Nephron progenitor cell (in vitro differentiated cells): ENCODE measurements at regions not wholly inside any gene's neighbourhood (a gene's known extent, or its start where the extent isn't known, plus 50 kb on each side); places are given as distances from the start of the nearest gene placed in this dataset.
A peak's percentile ranks its signal among the peaks of the same experiment; 100 is the strongest.

Experiments used
- DNase-seq: peaks from one replicate; pipeline ENCODE4 v3.0.0; 2021
- H3K27ac Mint-ChIP-seq: 2 replicates; pipeline ENCODE4 v1.8.0; 2021; ENCODE audit warnings: mild to moderate bottlenecking, moderate library complexity, mixed read lengths
- H3K27me3 Mint-ChIP-seq: 2 replicates; pipeline ENCODE4 v1.8.0; 2021; ENCODE audit warnings: mild to moderate bottlenecking, low read depth, mixed read lengths; ENCODE audit not compliant: poor library complexity
- H3K36me3 Mint-ChIP-seq: 2 replicates; pipeline ENCODE4 v1.8.0; 2021; ENCODE audit warnings: low read depth, mixed read lengths
- H3K4me1 Mint-ChIP-seq: 2 replicates; pipeline ENCODE4 v1.8.0; 2021; ENCODE audit warnings: mixed read lengths
- H3K4me3 Mint-ChIP-seq: 2 replicates; pipeline ENCODE4 v1.8.0; 2021; ENCODE audit warnings: mild to moderate bottlenecking, moderate library complexity, mixed read lengths
- H3K9me3 Mint-ChIP-seq: 2 replicates; pipeline ENCODE4 v1.8.0; 2021; ENCODE audit warnings: mild to moderate bottlenecking, moderate library complexity, mixed read lengths
- CTCF ChIP-seq: fragments of 200-600 bp; sonication (generic); IDR thresholded peaks from 2 replicates; pipeline ENCODE4 v1.5.0; 2021; ENCODE audit warnings: antibody characterized with exemption

GRCh38 chr1:227391879-227392278, 73.6 kb upstream of the CDC42BPA start:
- H3K9me3 Mint-ChIP-seq = no peaks in the 10 kb centered on the region
- H3K4me3 Mint-ChIP-seq = no peak overlapping the region

GRCh38 chr1:227391211-227391610, 72.9 kb upstream of the CDC42BPA start:
- Mint-ChIP-seq H3K36me3 (no peaks in the 10 kb centered on the region), H3K27me3 (peaks cover 4% of the 10 kb centered on the region), H3K27ac (no peak overlapping the region), H3K4me3 (no peak overlapping the region), H3K9me3 (no peaks in the 10 kb centered on the region), H3K4me1 (no peaks in the 10 kb centered on the region)
- TF ChIP-seq CTCF = no peak
- DNase-seq = no peak

More at GRCh38 chr1:227391879-227392278, 73.6 kb upstream of the CDC42BPA start:
- DNase-seq = no peak
- Mint-ChIP-seq H3K27ac (no peak overlapping the region), H3K27me3 (peaks cover 4% of the 10 kb centered on the region), H3K4me1 (no peaks in the 10 kb centered on the region), H3K36me3 (no peaks in the 10 kb centered on the region)
- no peak for TF ChIP-seq CTCF

DNA sequence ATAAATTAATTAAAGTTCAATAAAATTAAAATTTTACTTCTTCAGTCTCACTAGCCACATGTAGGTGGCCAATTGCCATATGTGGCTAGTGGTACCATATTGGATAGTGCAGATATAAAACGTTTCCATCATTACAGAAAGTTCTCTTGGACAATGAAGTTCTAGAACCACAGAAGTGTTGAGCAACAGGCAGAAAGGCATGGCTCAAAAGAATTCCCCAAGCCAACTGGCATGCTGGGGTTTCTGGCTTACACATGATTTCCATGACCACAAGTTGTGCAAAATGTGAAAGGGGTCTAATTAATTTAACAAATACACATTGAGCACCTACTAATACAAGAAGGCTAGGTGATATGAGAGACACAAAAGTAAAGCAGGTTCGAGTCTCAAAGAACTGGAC, 72.2 kb upstream of the CDC42BPA start:
- Mint-ChIP-seq H3K9me3 (no peaks in the 10 kb centered on the region), H3K27ac (peak overlapping the region; percentile 46), H3K27me3 (peaks cover 4% of the 10 kb centered on the region), H3K4me1 (no peaks in the 10 kb centered on the region), H3K4me3 (no peak overlapping the region), H3K36me3 (no peaks in the 10 kb centered on the region)
- no peak for TF ChIP-seq CTCF
- no peak for DNase-seq

DNA sequence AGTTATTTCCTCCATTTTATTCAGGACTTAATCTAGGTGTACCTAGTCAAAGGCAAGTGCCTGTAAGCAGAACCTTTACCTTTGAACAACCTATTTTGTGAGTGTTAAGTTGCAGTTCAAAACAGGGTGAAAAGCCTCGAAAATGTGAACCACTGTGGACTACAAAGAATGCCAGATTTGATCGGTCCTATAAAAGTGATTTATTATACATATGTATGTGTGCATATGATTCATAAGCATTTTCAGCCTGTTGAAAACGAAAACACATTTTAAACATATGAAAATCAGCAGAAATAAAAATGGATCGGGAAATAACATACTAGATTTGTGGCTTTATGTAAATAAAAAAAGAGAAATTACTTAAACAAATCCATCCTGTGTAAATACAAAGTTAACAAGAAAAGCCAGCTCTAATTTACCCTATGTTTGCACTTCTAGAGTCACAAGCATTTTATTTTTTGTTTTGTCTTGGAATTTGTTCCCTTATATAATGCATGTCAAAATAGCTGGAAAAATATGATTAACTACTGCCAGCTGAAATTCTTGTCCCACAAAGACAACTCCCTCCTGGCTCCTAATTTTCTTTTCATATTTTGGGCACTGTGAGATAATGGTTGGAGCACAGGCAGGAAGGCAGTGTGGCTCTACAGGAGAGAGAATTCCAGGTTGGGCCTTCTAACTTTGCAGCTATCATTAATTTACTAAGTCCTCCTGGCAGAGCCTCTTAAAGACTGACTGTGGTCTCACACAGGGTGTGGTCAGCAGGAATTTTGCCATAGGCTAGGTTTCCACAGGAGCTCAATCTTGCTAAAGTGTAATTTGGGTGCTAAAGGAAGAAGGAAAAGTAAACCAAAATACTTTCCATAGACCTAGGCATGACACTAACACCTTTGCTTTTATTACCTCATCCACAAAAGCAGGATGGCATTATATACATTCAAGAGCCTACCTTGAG, 70.2 kb upstream of the CDC42BPA start:
- Mint-ChIP-seq H3K27ac (no peak overlapping the region), H3K27me3 (peaks cover 4% of the 10 kb centered on the region), H3K36me3 (peaks cover 6% of the 10 kb centered on the region), H3K9me3 (peaks cover 16% of the 10 kb centered on the region), H3K4me1 (no peaks in the 10 kb centered on the region), H3K4me3 (no peak overlapping the region)
- TF ChIP-seq CTCF = no peak
- DNase-seq = no peak

DNA sequence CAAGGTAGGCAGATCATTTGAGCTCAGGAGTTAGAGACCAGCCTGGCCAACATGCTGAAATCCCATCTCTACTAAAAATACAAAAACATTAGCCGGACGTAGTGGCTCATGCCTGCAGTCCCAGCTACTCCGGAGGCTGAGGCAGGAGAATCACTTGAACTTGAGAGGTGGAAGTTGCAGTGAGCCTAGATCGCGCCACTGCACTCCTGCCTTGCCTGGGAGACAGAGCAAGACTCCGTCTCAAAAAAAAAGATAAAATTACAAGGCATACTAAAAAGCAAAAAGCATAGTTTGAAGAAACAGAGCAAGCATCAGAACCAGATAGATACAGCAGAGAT, 61.2 kb upstream of the CDC42BPA start:
- no peak for TF ChIP-seq CTCF
- DNase-seq = no peak
- Mint-ChIP-seq H3K4me3 (no peak overlapping the region), H3K9me3 (peaks cover 23% of the 10 kb centered on the region), H3K27me3 (peaks cover 13% of the 10 kb centered on the region), H3K4me1 (peaks cover 15% of the 10 kb centered on the region), H3K27ac (no peak overlapping the region), H3K36me3 (peaks cover 6% of the 10 kb centered on the region)
